CD4-positive, alpha-beta T cell treated with Interleukin-15 for 4 hours (primary cell): ENCODE measurements at regions not wholly inside any gene's neighbourhood (a gene's known extent, or its start where the extent isn't known, plus 50 kb on each side); places are given as distances from the start of the nearest gene placed in this dataset.
"Not testable (repeated sequence)": the region's sequence is repeated elsewhere in the genome, so short reads cannot be mapped to it uniquely, and the experiment has no call there.

ENCODE experiments used
- DNase-seq: peaks from one replicate; pipeline ENCODE4 v3.0.0-alpha.2; 2020; ENCODE audit warnings: low spot score

DNA sequence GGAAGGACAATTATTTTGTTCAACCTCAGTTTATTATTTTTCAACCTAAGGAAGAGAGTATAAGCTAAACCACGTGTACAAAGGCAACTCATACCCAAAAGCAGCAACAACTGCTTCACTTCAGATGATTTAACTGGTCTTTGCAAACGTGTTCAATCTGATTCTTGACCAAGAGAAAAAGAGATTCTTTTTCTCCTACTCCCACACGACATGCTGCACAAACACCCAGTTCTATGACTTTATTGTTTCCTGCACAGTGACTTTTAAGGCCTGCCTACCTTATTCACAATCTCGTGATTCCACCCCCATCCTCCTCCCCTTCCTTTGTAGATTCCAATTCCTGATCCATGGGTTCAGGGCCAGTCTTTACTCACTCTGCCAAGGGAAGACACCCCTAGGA lies 1394.8 kb upstream of the ZEB2 start:
- DNase-seq: no peak

DNA sequence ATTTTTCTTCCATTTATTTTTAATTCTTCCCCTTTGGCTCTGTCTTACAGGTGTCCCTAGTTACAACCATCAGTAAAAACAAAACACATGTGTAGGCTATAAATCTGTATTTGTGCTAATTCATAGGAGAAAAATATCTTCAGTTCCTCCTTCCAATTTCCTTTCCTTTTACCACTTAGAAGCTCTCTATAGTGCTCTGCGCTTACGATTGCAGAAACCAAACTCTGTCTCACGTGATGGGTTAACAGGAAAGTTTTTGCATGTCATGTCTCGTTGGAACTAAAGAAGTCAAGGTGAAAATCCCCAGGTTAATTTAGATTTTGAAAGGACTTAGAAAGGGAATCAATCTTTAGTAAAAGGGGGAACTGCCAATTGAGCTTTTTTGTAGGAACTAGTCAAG lies 1390.5 kb upstream of the ZEB2 start:
- DNase-seq: no peak

DNA sequence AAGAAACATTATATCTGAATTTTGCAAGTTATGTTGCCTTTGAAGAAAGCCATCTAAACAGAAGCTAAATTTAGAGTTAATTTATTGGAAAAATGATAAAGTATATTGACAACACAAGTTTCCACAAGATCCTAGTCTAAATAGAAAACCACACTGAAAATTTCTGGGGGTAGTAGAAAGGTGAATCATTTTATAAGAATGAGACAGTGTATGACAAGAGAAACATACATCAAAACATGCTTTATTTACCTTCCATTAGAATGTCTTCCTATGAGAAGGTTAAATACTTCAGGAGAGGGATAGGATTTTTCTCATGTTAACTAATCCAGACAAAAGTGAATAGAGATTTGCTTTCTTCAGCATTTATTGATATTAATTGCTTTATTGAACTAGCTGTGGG lies 1389.8 kb upstream of the ZEB2 start:
- no peak for DNase-seq

DNA sequence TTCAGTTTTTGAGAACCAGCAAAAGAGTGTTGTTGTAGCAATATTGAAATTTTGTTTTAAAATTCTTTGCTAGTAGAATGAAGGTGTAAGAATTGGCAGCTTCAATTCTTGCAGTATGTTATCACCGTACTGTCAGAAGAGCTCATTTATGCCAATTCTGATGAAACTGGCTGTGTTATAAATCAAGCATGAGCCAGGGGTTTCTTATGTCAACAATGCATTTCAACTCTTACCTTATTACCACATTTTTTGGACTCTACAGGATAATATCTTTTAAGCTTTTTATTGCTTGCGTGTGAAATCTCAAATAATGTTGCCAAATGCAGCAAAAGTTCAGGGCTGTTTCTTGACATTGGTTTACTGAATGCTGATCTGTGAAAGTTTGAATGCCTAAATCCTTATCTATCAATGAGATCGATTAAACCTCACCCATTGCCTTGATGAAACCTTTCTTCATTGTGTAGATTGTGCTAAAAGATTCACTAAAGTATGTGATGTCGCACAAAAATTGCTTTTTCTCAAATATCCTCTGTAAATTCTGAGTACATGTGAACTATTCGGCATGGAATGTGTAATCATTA lies 1389.3 kb upstream of the ZEB2 start:
- no peak for DNase-seq

DNA sequence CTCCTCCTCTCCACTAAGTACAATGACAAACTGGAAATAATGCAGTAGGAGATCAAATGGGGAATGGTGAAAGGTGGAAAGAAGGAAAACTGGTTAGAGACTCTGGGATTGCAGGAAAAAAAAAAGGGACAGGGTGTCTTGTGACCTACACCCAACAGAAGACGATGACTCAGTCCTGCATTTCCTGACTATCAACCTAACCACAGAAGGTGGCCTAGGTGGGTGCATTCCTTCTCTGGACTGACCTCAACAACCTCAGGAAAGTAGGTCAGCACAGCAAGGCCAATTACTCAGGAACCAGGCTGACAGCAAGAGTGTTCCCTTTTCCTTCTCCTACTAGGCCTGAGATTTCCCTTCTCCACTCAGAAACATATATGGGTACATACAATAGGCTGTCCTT lies 1386.4 kb upstream of the ZEB2 start:
- DNase-seq: no peak

DNA sequence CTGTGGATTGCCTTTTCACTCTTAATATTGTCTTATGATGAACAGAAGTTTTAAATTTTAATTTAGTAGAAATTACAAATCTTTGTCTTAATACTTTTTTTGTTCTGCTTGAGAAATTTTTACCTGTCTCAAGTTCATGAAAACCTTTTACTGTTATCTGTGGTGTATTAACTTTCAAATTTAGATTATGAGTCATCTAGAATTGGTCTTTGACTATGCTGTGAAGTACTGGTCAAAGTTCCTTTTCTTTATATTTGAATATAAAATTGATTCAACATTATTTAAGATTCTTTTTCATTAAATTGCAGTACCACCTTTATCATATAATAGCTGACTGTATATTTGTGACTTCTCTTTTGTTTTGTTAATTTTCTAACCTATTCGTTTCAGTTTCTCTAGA lies 1385.5 kb upstream of the ZEB2 start:
- no peak for DNase-seq

DNA sequence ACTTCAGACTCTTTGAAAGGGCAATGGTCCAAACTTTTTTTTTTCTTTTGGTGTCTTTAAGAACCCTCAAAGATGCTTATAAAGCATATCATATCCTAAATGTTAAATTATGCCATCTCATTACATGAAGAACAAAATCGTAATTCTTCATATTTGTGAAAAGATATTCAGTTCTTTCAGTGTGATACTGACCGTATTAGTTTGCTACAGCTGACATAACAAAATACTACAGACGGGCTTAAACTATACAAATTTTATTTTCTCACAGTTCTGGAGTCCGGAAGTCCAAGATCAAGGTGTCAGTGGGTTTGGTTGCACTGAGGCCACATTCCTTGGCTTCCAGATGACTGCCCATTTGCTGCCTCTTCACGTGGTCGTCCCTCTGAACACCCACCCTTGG lies 1377.2 kb upstream of the ZEB2 start:
- no peak for DNase-seq

DNA sequence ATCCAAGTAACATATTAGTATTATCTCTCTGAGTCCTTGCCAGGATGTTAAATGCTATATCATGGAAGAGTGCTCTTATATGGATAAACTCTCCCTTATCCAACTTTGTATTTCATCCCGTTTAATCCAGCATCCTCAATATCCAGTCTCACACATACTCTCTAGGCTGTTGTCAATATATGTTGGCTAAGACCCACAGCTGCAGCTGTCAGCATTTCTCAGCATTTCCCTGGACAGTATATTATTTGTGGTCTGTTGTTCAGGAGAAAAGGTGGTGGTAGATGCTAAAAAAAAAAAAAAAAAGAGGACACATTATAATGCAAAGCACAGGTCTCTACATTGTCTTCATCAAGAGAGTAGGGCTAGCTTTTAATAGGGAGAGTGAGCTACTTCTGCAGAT lies 1368.0 kb upstream of the ZEB2 start:
- DNase-seq: no peak

DNA sequence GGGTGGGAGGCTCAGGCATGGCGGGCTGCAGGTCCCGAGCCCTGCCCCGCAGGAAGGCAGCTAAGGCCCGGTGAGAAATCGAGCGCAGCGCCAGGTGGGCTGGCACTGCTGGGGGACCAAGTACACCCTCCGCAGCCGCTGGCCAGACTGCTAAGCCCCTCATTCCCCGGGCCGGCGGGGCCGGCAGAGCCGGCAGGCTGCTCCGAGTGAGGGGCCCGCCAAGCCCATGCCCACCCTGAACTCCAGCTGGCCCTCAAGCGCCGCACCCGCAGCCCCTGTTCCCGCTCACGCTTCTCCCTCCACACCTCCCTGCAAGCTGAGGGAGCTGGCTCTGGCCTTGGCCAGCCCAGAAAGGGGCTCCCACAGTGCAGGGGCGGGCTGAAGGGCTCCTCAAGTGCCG lies 1361.1 kb upstream of the ZEB2 start:
- not testable (repeated sequence) for DNase-seq

DNA sequence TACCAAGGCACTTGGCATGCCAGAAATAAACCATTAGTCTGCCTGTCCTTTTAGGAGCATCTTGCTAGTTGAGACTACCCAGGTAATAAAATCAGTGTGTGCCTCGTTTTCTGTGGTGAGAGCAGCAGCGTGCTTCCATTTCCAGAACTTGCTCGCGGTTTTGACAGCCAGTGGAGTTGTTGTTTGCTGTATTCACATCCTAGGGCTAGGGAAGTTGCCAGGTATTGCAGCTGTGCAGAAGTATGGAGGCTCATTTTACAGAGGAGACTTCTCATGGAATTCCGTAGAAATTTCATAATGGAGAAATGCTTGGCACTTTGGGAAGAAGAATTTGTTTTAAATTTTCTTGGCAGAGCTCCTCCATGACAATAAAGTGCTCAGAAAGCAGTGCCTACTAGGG lies 1355.1 kb upstream of the ZEB2 start:
- DNase-seq: no peak

DNA sequence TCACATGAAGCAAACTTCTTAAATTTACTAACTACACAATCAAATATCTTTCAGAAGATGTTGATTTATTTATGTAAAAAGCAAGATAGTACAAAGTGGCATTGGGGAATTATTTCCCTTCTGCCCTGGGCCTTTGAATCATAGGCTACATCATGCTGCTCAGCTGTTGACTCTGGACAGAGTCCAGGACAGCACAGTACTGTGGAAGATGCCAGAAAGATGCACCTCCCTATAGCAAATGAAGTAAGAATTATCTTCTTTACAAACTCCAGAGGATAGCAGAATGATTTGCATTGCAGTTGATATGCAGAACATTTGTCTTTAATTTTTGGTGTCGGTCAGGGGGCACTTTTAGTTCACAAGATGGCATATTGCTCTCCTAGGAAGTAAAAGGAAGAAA lies 1354.5 kb upstream of the ZEB2 start:
- DNase-seq: no peak

DNA sequence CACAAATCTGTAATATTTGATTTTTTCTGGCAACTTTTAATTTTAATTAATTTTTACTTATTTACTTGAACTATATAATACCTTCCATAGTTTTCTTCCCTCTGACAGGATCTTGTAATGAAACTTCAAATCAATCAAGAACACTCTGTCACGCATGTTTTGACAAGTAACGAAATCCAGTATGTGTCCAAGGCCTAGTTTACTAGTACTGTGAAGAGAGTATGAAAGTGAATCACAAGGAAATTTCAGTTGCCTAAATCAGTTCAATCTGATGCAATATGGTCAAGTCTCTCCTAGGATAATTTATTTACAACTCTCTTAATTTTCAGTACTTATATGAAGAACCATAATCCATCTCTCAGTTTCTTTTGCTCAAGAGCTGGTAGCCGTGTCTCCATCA lies 1344.6 kb upstream of the ZEB2 start:
- no peak for DNase-seq

DNA sequence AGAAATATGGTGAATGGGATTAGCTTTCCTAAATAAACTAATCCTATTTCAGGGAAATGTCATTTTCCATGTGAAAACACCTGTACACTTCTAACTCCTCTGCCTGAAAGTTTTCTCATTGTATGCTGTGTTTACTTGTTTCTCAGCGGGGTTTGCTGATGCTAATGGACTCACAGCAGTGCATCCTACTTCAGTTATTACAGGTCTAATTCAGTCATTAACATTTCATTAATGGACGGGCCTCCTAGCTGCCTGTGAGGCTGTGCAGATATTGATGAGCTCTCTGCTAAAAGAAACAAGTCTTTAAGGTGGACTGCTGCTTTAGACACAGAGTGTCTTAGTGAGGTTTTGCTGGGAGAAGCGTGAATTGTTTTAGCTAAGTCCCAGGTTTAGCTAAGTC lies 1342.0 kb upstream of the ZEB2 start:
- DNase-seq: no peak

DNA sequence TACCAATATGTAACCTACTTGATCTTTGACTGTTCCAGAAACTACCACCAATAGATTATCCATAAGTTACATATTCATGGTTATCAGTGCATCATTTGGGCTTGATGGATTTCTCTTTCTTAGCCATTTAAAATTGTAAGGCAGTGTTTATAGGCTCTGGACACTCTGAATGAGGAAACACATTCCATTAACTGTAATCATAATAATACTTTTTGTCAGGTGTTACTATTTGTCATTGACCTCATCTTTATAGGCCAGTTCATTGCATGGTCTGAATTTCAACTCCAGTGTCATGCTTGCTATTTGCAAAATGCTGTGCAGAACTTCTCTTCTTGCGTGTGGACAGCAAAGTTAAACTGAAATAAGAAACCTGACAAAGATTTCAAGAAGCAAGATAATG lies 1340.2 kb upstream of the ZEB2 start:
- DNase-seq: no peak

DNA sequence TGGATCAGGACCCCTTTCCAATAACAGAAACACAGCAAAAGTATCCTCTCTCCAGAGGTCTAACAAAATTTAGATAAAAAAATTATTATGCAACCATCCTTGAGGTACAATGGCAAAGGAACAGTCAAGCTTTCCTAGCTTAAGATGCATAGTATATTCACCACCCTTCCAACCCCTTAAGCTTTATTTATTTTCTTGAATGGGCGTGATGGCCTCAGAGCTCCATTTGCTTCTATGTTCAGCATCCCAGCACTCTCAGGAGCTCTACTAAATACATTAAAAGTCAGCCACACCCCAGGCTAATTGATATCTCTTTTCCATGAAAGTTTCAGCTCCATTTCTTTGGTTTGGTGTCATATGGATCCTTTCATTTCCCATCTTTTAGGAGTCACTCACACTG lies 1335.2 kb upstream of the ZEB2 start:
- DNase-seq: no peak

DNA sequence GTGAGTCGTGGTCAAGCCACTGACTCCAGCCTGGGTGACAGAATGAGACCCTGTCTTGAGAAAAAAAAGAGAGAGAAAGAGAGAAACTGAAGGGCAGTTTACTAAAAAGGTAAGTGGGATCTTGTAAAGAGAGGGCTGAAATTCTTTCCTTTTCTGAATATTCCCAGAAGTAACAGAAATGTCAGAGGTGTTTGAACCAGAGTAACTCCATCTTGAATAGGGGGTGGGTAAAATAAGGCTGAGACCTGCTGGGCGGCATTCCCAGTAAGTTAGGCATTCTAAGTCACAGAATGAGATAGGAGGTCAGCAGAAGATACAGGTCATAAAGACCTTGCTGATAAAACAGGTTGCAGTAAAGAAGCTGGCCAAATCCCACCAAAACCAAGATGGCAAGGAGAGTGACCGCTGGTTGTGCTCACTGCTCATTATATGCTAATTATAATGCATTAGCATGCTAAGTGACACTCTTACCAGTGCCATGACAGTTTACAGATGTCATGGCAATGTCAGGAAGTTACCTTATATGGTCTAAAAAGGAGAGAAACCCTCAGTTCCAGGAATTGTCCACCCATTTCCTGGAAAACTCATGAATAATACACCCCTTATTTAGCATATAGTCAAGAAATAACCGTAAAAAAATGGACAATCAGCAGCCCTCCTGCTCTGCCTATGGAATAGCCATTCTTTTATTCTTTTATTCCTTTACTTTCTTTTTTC lies 1334.3 kb upstream of the ZEB2 start:
- no peak for DNase-seq

DNA sequence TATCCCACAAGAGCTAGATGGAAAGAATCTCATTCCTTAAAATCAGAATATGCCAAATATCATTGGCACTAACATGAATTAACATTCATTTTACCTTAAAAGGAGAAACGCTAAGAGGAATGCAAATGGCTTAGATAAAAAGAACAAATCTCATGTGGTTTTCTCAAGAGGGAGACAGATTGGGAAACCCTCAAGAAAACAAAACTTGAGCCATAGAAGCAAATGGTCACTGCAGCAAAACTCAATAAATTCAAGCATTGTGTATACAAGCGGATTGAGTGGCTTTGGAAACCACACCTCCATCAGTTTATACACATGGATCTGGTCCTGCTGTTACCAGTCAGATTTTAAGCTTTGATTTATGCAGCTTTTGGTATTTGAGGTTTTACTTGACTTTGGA lies 1331.8 kb upstream of the ZEB2 start:
- DNase-seq: no peak

DNA sequence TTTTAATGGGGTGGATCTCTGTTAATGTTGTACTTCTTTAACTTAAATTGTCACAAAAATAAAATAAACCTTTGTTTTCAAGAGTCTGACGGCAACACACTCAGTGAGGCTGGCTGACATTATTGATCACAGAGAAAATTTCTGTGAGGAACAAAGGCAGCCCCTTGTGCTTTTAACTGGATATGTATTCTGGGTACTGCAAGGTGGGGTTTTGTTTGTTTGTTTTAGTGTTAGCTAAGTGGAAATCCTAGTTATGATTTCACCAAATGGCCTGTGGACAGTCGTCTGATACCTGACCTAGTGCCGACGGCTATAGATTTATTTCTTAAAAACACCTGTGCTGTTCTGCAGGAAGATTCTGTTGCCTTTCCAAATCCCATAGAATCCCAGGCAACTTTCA lies 1329.5 kb upstream of the ZEB2 start:
- no peak for DNase-seq

DNA sequence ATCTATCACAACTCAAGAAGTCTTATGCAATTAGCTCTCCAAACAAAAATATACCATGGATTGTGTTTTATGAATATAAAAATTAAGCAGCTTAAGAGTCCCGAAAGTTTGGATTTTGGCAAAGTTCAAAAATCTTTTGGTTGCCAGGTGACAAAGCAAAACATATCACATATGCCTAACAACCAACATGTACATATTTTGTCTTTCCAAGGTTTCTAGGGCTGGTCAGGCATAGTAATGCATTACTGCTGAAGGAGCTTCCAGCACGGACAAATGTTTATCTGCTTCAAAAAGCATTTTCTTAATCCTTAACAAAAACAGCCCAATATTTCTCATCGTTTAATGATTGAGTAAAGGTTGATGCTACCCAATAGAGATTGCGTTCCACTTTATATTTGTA lies 1327.1 kb upstream of the ZEB2 start:
- DNase-seq: no peak

DNA sequence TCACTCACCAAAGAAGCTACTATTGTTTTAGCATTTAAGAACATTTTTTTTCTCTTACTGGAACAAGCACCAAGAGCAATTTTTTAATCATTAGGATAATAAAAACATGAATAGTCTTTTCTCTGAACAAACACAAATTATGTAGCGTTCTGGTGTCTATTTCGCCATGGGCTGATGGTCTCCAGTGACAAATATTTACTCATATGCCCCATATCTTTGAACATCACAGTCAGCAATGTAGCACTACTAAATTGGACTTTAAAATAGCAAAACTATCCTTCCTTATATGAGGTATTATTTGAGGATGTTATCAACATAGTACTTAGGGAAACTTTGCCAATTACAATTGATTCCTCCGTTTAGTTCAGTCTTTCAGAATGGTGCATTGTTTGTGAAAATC lies 1326.0 kb upstream of the ZEB2 start:
- DNase-seq: no peak

DNA sequence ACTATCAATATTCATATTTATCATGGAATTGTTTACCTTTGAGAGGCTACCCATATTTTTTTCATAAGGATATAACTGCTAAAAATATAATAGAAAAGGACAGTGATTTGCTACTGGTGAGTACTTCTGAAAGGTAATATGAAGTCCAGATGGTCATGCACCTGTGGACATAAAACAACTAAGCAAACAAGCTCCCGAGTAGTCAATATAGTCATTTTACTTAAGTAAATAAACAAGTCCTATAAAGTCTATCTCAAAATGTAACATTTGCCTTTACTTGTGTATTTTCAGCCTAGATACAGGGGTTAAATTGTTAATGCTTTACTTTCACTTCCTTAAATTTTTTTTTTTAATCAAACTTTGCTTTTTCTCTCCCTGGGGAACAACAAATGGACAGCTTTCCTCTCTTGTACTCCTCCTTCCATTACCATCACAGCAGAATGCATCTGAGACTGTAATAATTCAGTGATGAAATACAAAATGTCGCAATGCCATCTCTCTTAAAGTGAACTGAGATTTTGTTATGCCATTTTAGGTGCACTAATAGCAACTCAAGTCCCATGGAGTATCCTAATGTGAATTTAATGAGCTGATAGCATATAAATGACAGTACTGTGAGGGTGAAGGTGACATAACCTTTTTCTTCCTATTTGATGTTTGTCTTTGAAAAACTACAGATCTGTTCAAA lies 1325.4 kb upstream of the ZEB2 start:
- DNase-seq: no peak

DNA sequence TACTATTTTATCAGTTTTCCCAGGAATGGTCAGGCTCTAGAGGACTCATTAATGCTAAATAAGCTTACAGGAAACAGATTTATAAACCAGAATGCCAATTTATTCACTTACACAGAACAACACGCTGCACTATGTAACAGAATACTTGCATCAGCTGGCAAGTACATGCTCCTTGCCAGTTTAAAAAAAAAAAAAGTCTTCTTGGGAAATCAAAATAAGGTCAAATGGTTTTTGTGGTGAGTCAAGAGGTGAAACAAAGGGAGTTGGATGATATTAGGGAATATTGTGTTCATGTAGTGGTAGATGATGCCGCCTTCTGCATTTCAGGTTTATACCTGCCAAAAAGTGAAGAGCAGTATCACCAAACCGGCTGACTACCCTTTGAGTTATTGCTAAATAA lies 1322.1 kb upstream of the ZEB2 start:
- no peak for DNase-seq

DNA sequence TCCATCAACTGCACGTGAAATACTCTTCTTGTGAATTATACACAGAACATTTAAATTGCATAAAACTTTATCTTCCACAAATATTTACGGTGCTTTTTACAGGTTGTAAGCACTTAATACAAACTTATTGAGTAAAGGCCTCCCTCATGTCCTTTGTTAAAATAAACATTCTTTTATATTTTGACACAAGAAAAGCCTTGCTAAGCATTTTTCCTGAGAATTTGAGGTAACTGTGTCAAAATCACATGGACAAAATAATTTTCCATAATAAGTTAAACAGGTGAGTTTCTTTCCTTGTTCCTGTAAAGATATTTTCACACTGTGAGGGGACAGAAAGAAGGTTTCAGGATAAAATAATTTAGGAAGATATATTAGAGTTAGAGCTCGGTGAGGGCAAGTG lies 1317.1 kb upstream of the ZEB2 start:
- DNase-seq: no peak

DNA sequence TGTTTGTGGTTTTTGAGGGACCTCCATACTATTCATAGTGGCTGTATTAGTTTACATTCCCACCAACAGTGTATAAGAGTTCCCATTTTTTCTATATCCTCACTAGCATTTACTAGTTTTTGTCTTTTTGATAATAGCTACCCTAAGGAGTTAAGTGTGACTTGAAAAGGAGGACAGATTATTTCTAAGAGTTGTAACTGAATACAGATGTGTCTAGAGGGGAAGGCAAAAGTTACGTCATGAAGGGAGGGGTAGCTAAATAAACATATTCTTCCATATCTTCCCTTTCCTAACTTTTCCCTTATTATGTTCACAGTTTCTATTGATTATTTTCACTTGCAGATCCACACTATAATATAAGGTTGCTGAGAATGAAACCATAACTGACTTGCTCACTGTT lies 1315.7 kb upstream of the ZEB2 start:
- no peak for DNase-seq
